GM19023 (cell line): ENCODE measurements at regions not wholly inside any gene's neighbourhood (a gene's known extent, or its start where the extent isn't known, plus 50 kb on each side); places are given as distances from the start of the nearest gene placed in this dataset.

Experiments used
- ATAC-seq: cut with Tn5 transposase; IDR thresholded peaks from one replicate; pipeline ENCODE4 v1.9.1; 2021; ENCODE audit warnings: mild to moderate bottlenecking, moderate library complexity; ENCODE audit not compliant: unreplicated experiment

DNA sequence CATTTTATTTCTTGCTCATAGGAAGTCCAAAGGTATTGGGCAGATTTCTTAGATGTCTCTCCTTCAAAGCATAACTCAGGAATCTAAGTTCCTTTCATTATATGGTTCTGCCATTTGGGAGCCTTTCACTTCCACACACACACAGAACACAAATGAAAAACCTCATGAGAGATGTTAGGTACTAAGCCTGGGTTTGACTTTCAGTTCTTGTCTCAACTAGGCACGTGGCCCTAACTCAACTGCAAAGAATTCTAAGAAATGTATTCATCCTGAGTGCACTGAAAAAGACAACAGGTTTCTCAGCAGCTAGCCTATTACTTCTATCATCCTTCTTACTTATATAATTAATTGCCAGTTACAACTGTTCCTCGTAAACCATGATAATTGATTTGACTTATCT, 190.0 kb upstream of the SAMSN1 start:
- ATAC-seq, result no peak

- ATAC-seq, result no peak
Observed at GRCh38 chr21:14734833-14735232, 188.7 kb upstream of the SAMSN1 start.

GRCh38 chr21:14734191-14734590, 188.1 kb upstream of the SAMSN1 start:
- ATAC-seq, result peak; percentile 45

DNA sequence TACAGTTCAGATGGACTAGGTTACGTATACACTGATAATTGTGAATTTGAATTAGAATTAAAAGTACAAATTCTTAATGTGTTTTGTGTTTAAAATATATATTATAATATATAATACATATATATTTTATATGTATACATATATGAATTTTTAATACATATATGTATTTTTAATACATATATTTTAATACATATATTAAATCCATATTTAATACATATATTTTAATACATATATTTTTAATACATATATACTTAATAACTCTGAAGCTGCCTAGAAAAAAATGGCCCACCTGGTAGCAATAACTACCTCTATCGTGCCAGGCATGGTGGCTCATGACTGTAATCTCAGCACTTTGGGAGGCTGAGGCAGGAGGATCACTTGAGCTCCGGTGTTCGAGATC, 179.1 kb upstream of the SAMSN1 start:
- no peak for ATAC-seq

DNA sequence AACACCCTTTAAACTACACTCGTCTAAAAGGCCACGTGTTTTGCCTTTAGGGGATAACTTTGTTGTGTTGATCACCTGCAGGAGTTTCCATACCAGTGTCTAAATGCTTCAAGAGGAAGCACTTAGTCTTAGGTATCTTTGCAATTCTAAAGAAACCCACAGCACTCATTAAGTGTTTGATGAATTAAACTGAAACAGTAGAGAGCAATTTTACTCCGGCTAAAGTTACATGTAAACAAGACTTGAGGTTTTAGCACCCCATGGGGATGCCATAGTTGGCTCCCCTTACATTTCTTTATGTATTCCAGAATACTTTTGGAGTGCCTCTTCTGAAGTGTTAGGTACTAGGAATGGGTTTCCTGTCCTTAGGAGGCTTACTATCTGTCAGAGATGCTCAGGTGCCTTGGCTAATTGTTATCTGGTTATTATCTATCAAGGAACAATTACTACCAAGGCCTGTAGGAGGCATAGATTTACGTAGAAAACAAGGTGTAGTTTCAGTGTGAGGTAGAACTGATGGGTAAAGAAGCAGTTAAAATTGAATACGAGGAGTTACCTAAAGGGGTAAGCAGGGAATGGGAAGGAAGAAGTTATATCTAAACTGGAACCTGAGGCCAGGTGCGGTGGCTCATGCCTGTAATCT, 176.8 kb upstream of the SAMSN1 start:
- ATAC-seq, result no peak

DNA sequence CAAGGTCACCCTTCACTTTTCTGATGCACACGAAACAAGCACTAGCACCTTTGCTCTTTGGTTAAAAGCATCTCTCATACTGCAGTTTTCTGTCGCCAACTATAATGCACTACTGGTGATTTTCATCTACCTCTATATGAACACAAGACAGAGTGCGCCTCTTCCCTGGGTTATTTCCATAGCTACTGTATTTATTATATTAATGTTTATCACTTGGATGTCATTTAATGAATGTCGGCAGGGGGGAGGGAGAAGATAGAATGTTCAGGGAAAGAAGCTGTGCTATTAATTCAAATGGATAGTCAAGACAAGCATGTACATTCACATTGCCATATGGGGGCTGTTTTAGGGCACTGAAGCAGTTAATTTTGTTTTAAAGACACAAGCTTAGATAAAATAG, 174.1 kb upstream of the SAMSN1 start:
- no peak for ATAC-seq

- ATAC-seq, result no peak
Observed at GRCh38 chr21:14718951-14719350, 172.8 kb upstream of the SAMSN1 start.

GRCh38 chr21:14716761-14717396, 170.8 kb upstream of the SAMSN1 start:
- no peak for ATAC-seq

GRCh38 chr21:14713109-14713508, 167.0 kb upstream of the SAMSN1 start:
- ATAC-seq, result no peak

DNA sequence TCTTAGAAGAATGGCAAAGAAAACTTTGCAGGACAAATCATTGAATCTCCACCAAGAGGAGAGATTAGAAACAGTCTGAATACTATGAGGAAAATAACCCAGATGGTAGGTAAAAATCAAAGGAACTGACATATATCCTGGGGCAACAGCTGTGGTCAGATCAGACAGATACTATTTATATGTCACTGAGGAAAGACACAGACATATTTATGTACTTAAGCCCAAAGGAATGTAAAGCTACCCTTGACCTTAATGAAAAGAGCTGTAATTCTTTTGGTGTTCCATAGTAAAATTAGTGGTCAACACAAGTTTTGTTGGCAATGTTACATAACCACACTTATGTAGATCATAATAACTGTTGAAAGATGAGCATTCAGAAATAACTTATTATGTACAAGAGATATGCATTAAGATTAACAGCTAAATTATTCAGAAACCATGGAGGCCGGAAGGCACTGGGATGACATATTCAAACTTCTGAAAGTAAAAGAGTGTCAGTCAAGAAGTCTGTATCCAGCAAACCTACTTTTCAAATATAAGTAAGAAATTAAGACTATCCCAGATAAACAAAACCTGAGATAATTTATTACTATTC, 166.1 kb upstream of the SAMSN1 start:
- ATAC-seq, result no peak

- no peak for ATAC-seq
Observed at GRCh38 chr21:14711287-14711686, 165.2 kb upstream of the SAMSN1 start.

DNA sequence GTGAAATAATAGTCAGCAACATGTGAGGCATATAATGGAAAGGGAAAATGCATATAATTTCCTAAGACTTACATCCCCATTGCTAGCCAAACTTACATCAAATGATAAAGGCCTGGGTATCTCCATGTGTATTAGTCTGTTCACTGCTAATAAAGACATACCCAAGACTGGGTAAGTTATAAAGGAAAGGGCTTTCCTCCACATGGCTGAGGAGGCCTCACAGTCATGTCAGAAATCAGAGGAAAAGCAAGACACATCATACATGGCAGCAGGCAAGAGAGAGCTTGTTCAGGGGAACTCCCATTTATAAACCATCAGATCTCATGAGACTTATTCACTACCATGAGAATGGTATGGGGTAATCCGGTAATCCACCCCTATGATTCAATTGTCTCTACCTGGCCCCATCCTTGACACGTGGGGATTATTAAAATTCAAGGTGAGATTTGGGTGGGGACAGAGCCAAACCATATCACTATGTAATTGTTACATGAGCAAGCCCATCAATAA, 161.5 kb upstream of the SAMSN1 start:
- no peak for ATAC-seq

GRCh38 chr21:14706712-14707510, 160.8 kb upstream of the SAMSN1 start:
- ATAC-seq, result no peak

- ATAC-seq, result no peak
Observed at GRCh38 chr21:14699433-14700407, 153.6 kb upstream of the SAMSN1 start.

- no peak for ATAC-seq
Observed at GRCh38 chr21:14697769-14698168, 151.7 kb upstream of the SAMSN1 start.

- no peak for ATAC-seq
Observed at GRCh38 chr21:14694817-14695216, 148.7 kb upstream of the SAMSN1 start.

- ATAC-seq, result no peak
Observed at GRCh38 chr21:14693997-14694396, 147.9 kb upstream of the SAMSN1 start.

GRCh38 chr21:14691914-14692313, 145.8 kb upstream of the SAMSN1 start:
- no peak for ATAC-seq

DNA sequence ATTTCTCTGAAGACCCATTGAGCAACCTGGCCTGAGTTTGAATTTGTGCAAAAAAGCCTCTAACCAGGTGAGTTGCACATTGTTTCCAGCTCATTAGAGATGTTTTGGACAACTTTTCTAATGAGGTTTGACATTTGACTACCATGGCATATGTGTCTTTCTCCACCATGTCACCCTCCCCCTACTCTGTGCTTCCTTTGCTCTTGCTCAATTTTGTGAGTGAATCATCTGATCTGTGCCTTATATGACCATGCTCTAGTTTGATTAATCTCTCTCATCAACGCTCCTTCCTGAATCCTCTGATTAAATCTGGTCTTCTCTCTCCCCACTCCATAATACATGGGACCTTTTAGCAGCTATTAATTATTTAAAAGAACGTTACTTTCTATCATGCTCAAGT, 144.8 kb upstream of the SAMSN1 start:
- ATAC-seq, result no peak

GRCh38 chr21:14688936-14689335, 142.8 kb upstream of the SAMSN1 start:
- no peak for ATAC-seq
